NCI-H446 (cell line): ENCODE measurements at regions not wholly inside any gene's neighbourhood (a gene's known extent, or its start where the extent isn't known, plus 50 kb on each side); places are given as distances from the start of the nearest gene placed in this dataset.
"Not testable (repeated sequence)": the region's sequence is repeated elsewhere in the genome, so short reads cannot be mapped to it uniquely, and the experiment has no call there.

Experiments used
- DNase-seq, 2 experiments: peaks; one replicate each; lab custom pipeline; 2025; lab: John Stamatoyannopoulos, UW

DNA sequence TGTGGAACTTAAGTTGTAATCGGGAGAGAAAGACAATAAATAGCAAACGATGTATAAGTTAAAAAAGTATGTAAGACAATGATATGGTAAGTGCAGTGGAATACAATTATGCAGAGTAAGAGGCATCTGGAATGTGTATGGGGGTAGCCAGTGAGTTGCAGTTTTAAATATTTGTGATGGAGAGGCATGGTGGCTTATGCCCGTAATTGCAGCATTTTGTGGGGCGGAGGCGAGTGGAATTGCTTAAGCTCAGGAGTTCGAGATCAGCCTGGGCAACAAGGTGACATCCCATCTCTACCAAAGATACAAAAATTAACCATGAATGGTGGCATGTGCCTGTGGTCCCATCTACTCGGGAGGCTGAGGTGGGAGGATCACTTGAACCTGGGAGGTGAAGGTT lies 52.5 kb upstream of the WDFY3 start:
- DNase-seq = no peak

DNA sequence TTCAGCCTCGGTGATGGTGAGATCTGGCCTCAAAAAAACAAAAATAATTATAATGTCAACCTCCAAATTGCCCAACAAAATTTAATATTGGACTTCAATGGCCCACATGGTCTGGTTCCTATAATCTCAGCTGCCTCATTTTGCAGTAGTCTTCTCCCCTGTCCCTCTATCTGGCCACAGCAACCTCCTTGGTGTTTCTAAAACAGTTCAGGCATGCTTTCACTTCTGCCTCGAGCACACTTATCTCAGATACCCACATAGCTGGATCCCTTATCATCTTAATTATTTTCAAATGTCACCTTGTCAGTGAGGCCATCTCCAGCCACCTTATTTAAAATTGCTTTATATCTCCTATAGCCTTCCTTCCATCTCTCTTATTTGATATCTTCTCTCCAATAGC lies 52.9 kb upstream of the WDFY3 start:
- no peak for DNase-seq

DNA sequence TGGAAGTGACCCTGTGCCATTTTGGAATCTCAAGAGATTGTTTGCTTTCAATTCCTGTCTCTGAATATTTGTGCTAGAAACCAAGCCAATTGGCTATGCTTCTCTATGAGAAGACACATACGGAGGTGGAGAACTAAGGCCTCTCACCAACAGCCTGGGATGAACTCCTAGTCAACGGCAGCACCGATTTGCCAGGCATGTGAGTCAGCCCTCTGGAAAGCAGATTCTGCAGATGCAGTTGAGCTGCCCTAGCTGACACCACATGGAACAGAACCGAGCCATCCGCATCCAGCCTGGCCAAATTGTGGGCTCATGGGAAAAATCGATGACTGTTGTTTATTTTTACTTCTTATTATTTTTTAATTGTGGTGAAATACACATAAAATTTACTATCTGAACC lies 58.2 kb upstream of the WDFY3 start:
- DNase-seq = no peak

DNA sequence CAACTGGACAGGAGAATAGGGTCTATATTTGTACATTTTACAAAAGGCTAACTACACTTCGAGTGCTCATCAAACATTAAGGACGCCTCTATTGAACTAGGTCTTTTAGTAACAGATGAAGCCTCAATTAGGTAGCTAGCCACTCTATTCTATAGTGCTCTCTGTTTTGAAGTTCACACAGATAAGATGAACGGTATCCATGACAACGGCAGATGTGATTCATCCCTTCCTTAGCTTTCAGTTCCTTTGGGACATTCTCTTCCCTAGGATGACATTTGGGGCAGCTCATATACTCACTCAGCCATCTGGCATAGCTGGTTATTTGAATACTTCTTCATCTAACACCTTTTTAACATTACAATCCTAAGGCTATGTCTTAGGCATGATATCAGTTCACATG lies 62.4 kb upstream of the WDFY3 start:
- peak in 1 of 2 experiments; percentile 42 for DNase-seq

DNA sequence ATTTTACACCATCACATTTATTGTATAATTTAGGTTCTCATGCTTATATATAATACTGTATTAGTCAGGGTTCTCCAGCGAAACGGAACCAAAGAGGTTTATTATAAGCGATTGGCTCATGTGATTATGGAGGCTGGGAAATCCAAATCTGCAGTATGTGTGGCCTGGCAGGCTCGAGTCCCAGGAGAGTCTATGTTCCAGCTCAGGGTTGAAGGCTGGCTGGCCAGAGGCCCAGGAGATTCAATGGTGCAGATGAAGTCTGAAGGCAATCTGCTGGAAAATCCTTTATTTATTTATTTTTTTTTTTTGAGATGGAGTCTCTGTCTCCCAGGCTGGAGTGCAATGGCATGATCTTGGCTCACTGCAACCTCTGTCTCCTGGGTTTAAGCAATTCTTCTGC lies 63.0 kb upstream of the WDFY3 start:
- peak in 1 of 2 experiments; percentile 59 for DNase-seq

DNA sequence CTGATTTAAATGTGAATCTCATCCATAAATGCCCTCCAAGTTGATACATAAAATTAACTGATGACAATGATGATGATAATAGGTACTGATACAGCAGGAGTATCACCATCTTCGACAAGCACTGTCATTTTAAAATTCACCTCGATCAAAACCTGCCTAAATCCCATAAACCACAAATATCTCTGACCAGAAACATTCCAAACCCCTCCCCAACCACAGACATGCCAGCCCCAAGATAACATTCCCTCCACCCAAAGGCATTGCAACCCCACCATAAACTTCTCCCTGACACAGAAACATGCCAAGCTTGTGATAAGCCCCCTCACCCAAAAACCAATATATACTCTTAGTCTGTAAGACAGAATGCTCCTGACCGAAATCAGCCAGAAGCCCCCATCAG lies 63.7 kb upstream of the WDFY3 start:
- DNase-seq = no peak

DNA sequence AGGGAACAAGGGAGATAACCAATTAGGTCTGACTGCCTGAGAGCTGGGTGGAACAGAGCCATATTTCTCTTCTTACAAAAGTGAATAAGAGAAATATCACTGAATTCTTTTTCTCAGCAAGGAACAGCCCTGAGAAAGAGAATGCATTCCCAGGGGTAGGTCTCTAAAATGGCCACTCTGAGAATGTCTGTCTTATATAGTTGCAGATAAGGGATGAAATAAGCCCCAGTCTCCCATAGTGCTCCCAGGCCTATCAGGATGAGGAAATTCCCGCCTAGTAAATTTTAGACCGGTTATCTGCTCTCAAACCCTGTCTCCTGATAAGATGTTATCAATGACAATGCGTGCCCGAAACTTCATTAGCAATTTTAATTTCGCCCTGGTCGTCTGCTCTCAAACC lies 67.3 kb upstream of the WDFY3 start:
- DNase-seq = not testable (repeated sequence)

DNA sequence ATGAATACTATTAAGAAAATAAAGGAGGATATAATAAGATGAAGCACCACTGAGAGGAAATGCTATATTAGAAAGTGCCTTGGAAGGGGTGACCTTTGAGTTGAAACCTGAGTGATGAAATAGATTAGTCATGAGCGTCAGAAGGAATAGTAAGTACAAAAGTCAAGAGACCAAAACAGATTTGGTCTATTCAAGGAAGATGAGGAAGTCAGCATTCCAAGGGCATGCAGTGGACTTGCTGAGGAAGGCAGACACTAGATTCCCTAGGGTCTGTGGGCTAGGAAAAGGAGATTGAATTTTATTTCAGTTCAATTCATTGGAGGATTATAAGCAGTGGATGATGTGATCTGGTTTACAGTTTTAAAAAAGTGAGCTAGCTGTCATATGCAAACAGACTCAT lies 73.0 kb upstream of the WDFY3 start:
- DNase-seq = no peak

DNA sequence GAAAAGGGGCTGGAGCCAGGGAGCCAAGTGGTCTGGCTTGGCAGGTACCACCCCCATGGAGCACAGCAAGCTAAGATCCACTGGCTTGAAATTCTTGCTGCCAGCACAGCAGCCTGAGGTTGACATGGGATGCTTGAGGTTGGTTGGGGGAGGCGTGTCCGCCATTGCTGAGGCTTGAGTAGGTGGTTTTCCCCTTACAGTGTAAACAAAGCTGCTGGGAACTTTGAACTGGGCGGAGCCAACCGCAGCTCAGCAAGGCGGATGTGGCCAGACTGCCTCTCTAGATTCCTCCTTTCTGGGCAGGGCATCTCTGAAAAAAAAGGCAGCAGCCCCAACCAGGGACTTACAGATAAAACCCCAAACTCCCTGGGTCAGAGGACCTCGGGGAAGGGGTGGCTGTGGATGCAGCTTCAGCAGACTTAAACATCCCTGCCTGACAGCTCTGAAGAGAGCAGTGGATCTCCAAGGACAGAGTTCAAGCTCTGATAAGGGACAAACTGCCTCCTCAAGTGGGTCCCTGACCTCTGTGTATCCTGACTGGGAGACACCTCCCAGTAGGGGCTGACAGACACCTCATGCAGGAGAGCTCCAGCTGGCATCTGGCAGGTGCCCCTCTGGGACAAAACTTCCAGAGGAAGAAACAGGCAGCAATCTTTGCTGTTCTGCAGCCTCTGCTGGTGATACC lies 77.5 kb upstream of the WDFY3 start:
- DNase-seq = not testable (repeated sequence)

DNA sequence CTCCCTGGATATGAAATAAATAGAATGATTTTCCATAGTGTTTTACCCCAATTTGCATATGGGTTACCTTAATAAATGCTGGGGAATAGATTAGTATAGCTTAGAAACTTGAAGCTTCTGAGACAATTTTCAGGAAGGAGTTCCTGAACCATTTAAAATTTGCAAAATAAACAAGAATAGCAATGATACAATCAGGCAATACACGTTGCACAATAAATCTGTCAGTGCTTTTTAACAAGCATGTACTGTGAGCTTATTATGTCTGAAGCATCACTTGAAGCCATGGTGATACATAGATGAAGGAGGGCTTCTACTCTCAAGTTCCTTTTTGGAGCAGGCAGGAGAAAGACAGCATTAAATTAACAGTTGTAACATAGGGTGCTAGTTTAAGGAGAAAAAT lies 84.2 kb upstream of the WDFY3 start:
- no peak for DNase-seq

DNA sequence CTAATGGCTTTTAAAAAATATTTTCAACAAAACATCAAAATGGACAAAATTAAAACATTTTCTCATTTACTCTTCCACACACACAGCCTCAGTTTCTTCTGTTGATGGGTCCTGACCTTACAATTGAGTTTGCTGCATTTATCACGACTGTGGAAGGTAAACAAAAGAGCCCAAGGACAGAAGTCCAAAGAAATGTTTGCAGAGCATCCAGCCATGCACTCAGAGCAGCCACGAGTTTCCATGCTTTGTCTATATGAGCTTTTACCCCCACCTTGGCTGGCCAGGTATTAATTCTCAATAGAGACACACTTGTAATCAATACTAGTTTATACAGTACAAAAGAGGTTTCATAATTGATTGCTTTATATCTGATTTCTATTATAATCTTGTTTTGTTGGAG lies 85.0 kb upstream of the WDFY3 start:
- DNase-seq = no peak

DNA sequence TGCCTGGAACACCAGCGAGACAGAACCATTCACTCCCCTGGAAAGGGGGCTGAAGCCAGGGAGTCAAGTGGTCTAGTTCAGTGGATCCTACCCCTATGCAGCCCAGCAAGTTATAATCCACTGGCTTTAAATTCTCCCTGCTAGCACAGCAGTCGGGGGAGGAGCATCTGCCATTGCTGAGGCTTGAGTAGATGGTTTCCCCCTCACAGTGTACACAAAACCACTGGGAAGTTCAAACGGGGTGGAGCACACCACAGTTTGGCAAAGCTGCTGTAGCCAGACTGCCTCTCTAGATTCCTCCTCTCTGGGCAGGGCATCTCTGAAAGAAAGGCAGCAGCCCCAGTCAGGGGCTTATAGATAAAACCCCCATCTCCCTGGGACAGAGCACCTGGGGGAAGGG lies 88.4 kb upstream of the WDFY3 start:
- DNase-seq = peak in 1 of 2 experiments; percentile 5

DNA sequence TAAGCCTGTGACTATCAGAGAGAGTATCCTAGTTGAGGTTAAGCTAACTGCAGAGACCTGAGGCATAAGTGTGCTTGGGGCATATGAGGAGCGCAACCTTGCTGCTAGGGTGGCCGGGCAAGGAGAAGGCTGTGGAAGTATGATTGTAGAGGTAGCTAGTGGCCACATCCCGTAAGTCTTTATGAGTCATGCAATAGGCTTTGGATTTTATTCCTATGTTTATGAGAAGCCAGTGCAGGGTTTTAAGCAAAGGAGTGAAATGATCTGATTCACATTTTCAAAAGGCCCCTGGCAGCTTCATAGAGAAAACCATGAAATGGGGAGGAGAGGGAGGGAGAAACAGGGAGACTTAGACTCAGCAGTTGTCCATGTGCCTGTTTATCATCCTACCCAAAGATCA lies 92.1 kb upstream of the WDFY3 start:
- no peak for DNase-seq

DNA sequence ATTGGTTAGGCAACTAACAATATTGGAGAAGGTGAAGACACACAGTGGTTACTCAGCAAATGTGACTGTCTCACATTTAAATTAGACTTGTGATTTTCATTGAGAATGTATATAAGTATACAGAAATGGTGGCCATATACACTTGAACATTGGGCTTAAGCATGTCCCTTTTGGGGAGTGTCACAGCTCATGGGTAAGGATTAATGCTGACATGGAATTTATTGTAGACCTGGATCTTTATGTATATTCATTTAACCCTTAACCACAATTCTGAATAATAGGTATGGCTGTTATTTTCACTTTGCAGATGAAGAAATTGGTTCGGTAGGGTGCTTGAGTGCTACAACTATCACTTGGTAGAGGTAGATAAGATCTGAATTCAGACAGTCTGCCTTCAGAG lies 95.5 kb upstream of the WDFY3 start:
- DNase-seq = no peak

DNA sequence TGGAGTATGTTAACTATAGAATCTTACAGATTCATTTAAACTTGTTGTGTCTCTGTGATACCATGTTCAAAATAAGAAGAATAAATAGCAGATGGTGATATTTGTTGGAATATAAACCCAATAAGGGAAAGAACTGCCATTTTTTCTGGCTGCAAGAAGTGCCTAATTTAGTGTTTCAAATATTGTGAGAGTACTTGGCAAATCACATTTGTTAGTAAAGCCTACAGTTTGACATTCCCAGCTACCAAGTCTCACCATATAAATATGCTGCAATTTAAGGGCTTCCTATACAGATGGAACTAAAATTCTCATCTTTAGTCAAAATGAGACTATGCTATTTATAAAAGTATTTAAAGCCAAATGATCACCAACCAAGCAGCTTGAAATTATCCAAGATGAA lies 96.0 kb upstream of the WDFY3 start:
- no peak for DNase-seq

DNA sequence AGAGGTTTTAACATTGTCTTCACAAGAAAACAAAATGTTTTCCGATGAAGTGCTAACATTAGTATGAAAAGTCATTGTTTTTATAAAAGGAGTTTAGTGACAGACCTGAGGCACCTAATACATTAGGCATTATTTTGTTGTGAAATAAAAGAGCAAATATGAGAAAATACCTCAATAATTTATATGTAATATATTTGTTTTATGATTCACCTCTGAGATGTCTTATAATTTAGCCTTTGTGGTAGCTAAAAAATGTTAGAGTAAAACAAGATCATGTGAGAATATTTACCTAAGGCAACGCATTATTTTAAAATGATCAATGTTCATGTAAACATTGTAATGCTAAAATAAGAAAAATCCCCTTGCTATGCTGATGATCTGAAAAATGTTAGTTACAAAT lies 100.9 kb upstream of the WDFY3 start:
- DNase-seq = no peak

DNA sequence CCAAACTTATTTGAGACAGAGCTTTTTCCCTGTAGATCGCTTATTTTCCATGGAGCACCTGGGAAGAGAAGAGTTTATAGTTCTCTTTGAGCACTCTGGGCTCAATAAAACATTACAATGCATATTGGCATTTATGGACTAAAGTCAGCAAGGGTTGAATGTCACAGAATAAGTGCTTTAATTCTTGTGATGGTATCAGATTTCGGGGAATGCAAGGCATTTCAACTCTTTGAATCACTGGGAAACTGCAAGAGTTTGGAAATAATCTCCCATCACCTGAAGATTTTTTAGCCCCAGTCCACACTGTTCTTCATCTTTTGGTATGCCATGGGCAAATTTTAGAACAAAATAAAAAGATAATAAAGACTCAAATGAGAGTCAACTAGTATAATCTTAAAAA lies 111.5 kb upstream of the WDFY3 start:
- no peak for DNase-seq

DNA sequence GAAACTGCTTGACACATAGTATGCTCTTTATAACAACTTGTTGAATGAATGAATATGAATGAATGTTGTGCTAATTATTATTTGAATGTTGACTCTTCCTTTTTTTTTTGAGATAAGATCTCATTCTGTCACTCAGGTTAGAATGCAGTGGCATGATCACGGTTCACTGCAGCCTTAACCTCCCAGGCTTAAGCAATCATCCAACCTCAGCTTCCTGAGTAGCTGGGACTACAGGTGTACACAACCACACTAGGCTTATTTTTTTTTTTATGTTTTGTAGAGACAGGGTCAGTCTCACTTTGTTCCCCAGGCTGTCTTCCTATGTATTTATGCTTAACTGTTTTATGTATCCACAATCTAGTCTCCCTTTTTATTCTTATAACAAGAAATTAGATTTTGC lies 114.7 kb upstream of the WDFY3 start:
- no peak for DNase-seq

DNA sequence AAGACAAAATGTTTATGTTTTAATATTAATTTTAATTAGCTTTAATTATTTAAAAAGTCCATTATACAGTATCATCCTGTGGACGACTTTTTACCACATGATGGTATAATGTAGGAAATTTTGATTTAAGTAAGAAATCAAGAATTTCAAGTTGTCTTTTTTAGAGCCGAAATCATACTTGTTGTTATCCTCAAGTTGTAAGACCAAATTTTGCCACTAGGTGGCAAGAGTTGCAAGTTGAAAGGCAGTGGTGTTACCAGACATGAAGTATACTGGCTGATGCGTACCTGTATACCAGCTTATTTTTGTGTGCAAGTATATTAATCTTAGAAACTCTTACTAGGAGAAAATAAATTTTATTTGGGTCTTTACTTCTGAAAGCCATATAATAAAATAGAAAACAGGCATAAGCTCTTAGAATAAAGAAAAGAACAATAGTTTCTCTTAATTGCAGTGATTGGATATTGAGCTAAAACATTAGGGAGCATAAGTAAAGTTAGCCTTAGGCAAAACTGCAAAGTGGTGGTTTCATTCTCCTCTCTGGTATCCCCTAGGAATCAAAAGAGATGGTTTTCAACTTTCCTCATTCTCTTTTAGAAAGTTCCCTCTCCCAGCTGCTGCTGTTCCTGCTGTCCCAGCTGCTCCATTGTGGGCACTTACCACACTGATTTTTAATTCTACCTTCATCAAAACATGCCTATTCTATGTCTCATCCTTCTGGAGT lies 118.0 kb upstream of the WDFY3 start:
- peak; percentile 49 to 79 for DNase-seq

DNA sequence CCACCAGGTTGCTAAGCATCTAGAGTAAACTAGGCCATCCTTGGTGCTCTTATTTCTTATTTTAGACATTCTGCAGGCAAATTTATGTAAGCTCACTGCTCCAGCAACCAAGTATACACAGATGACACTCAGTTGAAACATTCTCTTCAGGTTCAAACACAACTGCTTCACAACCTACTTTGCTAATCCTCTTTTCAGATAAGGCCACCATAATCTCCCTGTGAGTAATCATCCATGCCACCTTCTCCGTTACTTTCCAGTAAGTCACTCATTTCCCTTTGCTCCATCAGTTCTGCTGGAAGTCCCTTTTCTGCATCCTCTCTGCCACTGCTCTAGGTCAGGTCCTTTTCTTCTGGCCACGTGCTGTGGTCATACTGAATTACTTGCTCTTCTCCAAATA lies 120.2 kb upstream of the WDFY3 start:
- DNase-seq = no peak

DNA sequence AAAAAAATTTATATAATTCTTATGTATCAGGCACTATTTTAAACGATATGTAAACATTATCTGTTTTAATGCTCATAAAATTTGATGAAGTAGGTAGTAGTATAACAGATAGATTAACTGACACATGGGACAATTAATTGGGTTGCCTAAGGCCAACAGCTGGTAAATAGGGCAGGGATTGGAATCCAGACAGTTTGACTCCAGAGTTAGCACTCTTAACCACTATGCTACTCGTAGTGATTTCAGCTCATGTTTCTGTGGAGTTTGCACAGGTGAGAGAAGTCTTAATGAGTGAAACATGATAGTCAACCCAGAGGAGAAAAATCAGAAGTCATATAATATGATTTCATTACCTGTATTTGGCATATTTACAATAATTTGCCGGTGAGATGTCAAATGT lies 126.0 kb upstream of the WDFY3 start:
- DNase-seq = no peak

DNA sequence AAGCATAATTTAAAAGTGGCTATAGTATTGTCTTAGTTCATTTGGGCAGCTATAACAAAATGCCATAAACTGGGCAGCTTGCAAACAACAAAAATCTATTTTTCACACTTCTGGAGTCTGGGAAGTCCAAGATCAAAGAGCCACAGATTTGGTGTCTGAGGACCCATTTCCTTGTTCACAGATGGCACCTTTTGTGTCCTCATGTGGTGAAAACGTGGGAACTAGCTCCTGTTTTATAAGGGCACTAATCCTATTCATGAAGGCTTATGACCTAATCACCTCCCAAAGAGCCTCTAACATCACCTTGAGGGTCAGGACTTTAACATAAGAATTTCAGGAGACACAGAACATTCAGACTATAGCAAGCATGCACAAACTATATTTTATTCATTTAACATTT lies 126.5 kb upstream of the WDFY3 start:
- no peak for DNase-seq

DNA sequence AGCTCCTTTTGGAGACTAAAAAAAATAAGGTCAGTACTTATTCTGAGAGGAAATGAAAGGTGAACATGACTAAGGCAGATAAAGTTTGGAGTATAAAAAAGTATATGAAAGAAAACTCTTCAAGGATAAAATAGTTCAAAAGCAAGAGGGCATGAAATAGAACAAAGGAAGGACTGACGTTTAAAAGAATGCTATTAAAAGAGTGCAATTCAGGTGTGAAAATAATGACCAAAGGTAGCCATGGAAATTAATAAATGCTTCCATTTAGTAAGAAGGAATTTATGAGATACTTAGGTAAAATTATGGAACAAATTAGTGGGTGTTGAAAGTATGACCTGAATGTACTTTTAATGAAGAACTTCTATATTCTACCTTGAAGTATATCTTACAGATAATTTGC lies 128.2 kb upstream of the WDFY3 start:
- DNase-seq = no peak

DNA sequence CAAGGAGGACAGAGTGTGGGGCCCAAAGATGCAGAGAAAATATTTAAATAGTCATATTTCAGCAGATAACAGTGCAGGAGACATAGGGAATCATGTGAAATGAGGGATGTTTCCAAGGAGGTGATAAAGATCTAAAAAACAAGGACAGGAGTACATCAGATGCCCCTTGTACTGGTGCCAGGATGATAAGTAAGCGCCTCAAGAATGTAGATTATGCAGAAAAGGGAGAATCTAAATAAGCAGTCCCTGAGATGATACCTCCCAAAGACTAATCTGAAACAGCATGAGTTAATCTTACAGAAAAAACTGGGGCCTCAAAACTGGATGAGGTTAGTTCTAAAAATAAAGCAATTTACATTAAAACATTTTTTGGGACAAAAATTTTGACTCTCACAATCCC lies 136.1 kb upstream of the WDFY3 start:
- no peak for DNase-seq
